ENCODE measurements at regions not wholly inside any gene's neighbourhood (a gene's known extent, or its start where the extent isn't known, plus 50 kb on each side); places are given as distances from the start of the nearest gene placed in this dataset.
A peak's percentile ranks its signal among the peaks of the same experiment; 100 is the strongest.

GRCh38 chr5:110335361-110336066 lies 391.0 kb downstream of the TMEM232 start:
- no peak for FAIRE-seq
- POLR2A ChIA-PET (ENCODE audit: partially characterized antibody): no interaction called here
- TF ChIP-seq USF2 (IDR thresholded peaks at IDR 0.05; ENCODE audit: low read length) (no peak), KDM5A (IDR thresholded peaks at IDR 0.05; ENCODE audit: low read length) (no peak), HDAC2 (IDR thresholded peaks at IDR 0.05; ENCODE audit: borderline replicate concordance in 1 of 2, low read depth in 2 of 2, low read length in 2 of 2) (no peak), RAD21 (IDR thresholded peaks at IDR 0.05 in 1 of 2, conservative IDR thresholded peaks at IDR 0.05 in 1 of 2; ENCODE audit: low read depth in 2 of 2, low read length in 2 of 2) (no peak), KDM1A (IDR thresholded peaks at IDR 0.05; ENCODE audit: borderline replicate concordance, low read length) (no peak), SP1 (IDR thresholded peaks at IDR 0.05; ENCODE audit: low read depth, low read length) (no peak), RFX5 (IDR thresholded peaks at IDR 0.05; ENCODE audit: borderline replicate concordance, low read depth, low read length) (no peak), SP2 (IDR thresholded peaks at IDR 0.05; ENCODE audit: low read length) (no peak), GTF2F1 (IDR thresholded peaks at IDR 0.05; ENCODE audit: borderline replicate concordance, low read depth, low read length) (no peak), EZH2 (IDR thresholded peaks at IDR 0.05; ENCODE audit: low read depth, low read length, severe bottlenecking) (no peak), TAF1 (IDR thresholded peaks at IDR 0.05; ENCODE audit: low read depth, low read length) (no peak), SAP30 (IDR thresholded peaks at IDR 0.05; ENCODE audit: insufficient read depth, insufficient replicate concordance, low read length) (no peak)

More at GRCh38 chr5:110335361-110336066, 391.0 kb downstream of the TMEM232 start:
- Histone ChIP-seq H3K27me3 (replicated peaks in 1 of 4; ENCODE audit: control insufficient read depth in 3 of 4, extremely low read depth in 1 of 4, insufficient read depth in 3 of 4, low read length in 3 of 4) (no peaks in the 10 kb centered on the region), H2BK120ac (replicated peaks; ENCODE audit: low read depth, low read length) (no peak overlapping the region), H3K14ac (ENCODE audit: insufficient read length) (no peak overlapping the region), H3K9ac (replicated peaks in 1 of 4; ENCODE audit: extremely low read depth in 1 of 4, low read depth in 3 of 4, low read length in 3 of 4) (no peak overlapping the region), H3K56ac (replicated peaks; ENCODE audit: insufficient read length, low read depth, low read length) (no peak overlapping the region), H3K79me1 (ENCODE audit: low read depth, low read length) (no peaks in the 10 kb centered on the region), H3K23me2 (ENCODE audit: low read depth, low read length) (no peaks in the 10 kb centered on the region), H3K23ac (ENCODE audit: insufficient read length) (no peak overlapping the region), H3K4ac (replicated peaks; ENCODE audit: insufficient read length, low read depth, low read length) (no peak overlapping the region), H3K36me3 (ENCODE audit: control insufficient read depth in 2 of 4, insufficient read depth in 4 of 4, low read length in 3 of 4) (no peaks in the 10 kb centered on the region), H4K8ac (ENCODE audit: extremely low read depth, insufficient read depth, low read length) (no peak overlapping the region), H2BK12ac (ENCODE audit: low read depth, low read length) (no peak overlapping the region), H3K27ac (ENCODE audit: low read depth, low read length) (no peak overlapping the region), H2AFZ (ENCODE audit: low read length) (0 out of 2 replicates have a peak overlapping the region, but pooled peaks have one; percentile 7), H3K4me3 (ENCODE audit: extremely low read depth in 1 of 4, insufficient read depth in 2 of 4, low read depth in 3 of 4, low read length in 4 of 4) (no peak overlapping the region), H2AK5ac (ENCODE audit: low read depth, low read length) (no peak overlapping the region), H2BK5ac (ENCODE audit: low read depth, low read length) (no peak overlapping the region), H4K91ac (replicated peaks; ENCODE audit: insufficient read length, low read length) (no peak overlapping the region), H2BK15ac (ENCODE audit: low read length) (no peak overlapping the region), H3K4me2 (ENCODE audit: insufficient read depth in 1 of 2, low read depth in 2 of 2, low read length in 2 of 2) (no peak overlapping the region), H3K4me1 (replicated peaks in 1 of 4; ENCODE audit: control insufficient read depth in 3 of 4, insufficient read depth in 4 of 4, low read length in 3 of 4) (no peaks in the 10 kb centered on the region), H3K79me2 (ENCODE audit: control insufficient read depth in 1 of 2, insufficient read depth in 2 of 2, low read length in 2 of 2) (no peaks in the 10 kb centered on the region), H2BK20ac (ENCODE audit: low read length) (no peak overlapping the region), H4K20me1 (replicated peaks in 1 of 2; ENCODE audit: control insufficient read depth in 1 of 2, insufficient read depth in 2 of 2, low read length in 2 of 2) (no peaks in the 10 kb centered on the region), H4K5ac (ENCODE audit: insufficient read length, low read depth, low read length) (no peak overlapping the region), H3K9me3 (ENCODE audit: insufficient read depth in 2 of 2, low read depth in 1 of 2, low read length in 1 of 2) (no peaks in the 10 kb centered on the region), H3K18ac (ENCODE audit: extremely low read depth, low read length) (no peak overlapping the region)
- WGBS, 2 experiments (ENCODE audit: extremely low coverage in 1 of 2, insufficient coverage in 1 of 2, insufficient read length in 1 of 2, insufficient replicate concordance in 2 of 2, low coverage in 1 of 2, low lambda C conversion rate in 2 of 2, missing lambda C conversion rate in 1 of 2): 89% methylated on average over 4 of the region's 4 CpGs; no CpG with 5 or more reads in 1 of the 2 experiments
- CTCF ChIA-PET (ENCODE audit: partially characterized antibody): no interaction called here
- no peak for DNase-seq (ENCODE audit: low read depth in 1 of 2, low spot score in 2 of 2)
